GM12891 (cell line): ENCODE measurements at regions not wholly inside any gene's neighbourhood (a gene's known extent, or its start where the extent isn't known, plus 50 kb on each side); places are given as distances from the start of the nearest gene placed in this dataset.

Source experiments
- DNase-seq: peaks from one replicate; pipeline ENCODE4 v3.0.0; 2011; ENCODE audit warnings: low spot score; ENCODE audit not compliant: insufficient read length
- FAIRE-seq: peaks from 2 replicates; lab custom pipeline; 2011; peaks lifted over from hg19 to GRCh38; lab: Jason Lieb, UNC
- PAX5 ChIP-seq: IDR thresholded peaks from 2 replicates; pipeline ENCODE4 v1.6.1; 2011; ENCODE audit warnings: low read length, moderate library complexity, mild to moderate bottlenecking; ENCODE audit not compliant: insufficient read depth, severe bottlenecking
- POLR2A ChIP-seq: IDR thresholded peaks from 2 replicates; pipeline ENCODE4 v1.6.1; 2011; ENCODE audit warnings: low read depth, low read length, control low read depth
- POLR2AphosphoS5 ChIP-seq: IDR thresholded peaks from 2 replicates; pipeline ENCODE4 v1.6.1; 2011; ENCODE audit warnings: low read depth, low read length, control low read depth
- POU2F2 ChIP-seq: IDR thresholded peaks from 2 replicates; pipeline ENCODE4 v1.6.1; 2011; ENCODE audit warnings: low read depth, mild to moderate bottlenecking, control low read depth, low read length, moderate library complexity
- SPI1 ChIP-seq: IDR thresholded peaks from 2 replicates; pipeline ENCODE4 v1.6.1; 2011; ENCODE audit warnings: low read depth, low read length, control low read depth
- TAF1 ChIP-seq: IDR thresholded peaks from 2 replicates; pipeline ENCODE4 v1.6.1; 2011; ENCODE audit warnings: low read depth, low read length, control low read depth

DNA sequence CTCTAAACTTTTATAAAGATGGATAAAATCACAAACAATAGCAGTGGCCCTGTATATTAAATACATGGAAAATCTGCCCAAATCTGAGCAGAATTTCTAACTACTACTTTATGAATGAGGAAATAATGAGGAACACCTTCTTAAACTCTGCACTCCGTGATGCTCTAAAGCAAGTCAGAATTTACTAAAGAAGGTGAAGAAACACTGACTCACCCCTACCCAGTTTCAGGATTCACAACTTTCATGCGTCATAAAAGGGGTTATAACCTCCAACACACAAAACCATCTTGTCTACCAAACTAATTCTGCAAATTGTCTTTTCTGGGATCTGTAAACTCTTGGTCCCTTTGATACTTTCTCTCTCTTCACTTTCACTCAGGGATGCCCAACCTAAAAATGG is 561.1 kb upstream of the ACO1 start:
- DNase-seq = no peak
- no peak for FAIRE-seq
- no peak for TF ChIP-seq TAF1
- TF ChIP-seq SPI1 = no peak
- no peak for TF ChIP-seq POLR2A
- no peak for TF ChIP-seq POU2F2
- TF ChIP-seq PAX5 = no peak

DNA sequence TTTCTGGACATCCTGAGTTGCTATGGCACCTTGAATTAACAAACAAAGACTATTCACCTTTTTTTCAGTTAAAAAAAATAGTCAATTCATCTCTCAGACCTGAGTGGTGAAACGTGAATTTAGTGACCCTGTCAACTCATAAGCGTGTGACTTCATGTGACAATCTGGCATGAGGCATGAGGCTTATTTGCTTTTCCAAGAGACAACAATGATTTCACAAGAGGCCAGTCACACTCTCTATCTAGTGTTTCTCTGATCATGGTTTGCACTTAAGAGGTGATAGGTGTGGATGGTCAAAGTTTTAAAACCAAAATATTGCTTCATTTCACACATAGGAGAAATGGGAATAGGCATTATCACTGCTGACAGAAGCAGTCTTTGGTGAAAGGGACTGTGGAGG is 559.6 kb upstream of the ACO1 start:
- no peak for FAIRE-seq

DNA sequence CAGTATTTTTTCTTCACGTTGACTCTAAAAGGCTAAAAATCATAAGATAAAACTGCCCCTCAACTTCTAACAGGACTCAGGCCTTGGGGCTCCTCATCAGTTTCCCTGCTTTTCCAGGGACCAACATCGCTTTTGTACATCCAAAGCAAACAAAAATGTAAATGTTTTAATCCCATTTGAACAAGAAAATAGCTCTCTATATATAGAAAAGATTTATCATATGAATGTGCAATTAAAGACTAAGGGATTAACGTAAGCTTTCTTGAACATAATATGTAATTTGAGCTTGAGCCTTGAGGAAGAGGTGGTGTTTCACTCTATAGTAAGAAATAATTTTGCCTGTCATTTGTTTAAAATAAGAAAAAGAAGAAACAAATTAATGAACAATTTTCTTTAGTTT is 547.2 kb upstream of the ACO1 start:
- FAIRE-seq (no peak), DNase-seq (no peak)
- TF ChIP-seq POU2F2 (no peak), TAF1 (no peak), SPI1 (no peak), PAX5 (no peak), POLR2AphosphoS5 (no peak), POLR2A (no peak)

More for the DNA sequence above, 559.6 kb upstream of the ACO1 start:
- TF ChIP-seq SPI1 (no peak), POU2F2 (no peak), POLR2AphosphoS5 (no peak), POLR2A (no peak), PAX5 (no peak), TAF1 (no peak)
- DNase-seq = no peak

DNA sequence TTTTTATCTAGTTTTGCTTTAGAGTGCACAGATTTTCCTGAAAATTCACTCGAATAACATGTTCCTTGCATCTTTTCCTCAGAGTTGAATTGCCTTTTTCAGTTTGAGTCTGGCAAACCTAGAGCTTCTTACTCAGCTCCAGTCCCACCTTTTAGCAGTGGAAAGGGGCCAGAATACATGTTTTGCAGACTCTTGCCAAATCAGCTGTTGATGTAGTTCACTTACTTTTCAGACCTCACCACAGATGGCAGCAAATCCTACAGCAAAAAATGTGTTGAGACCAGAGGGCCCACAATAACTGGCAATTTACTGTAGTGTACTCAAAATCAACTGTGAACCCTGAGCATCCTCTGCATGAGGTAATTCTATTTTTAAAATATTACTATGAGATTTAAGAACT is 545.2 kb upstream of the ACO1 start:
- no peak for DNase-seq
- FAIRE-seq = no peak
- no peak for TF ChIP-seq POLR2A
- no peak for TF ChIP-seq POLR2AphosphoS5
- TF ChIP-seq TAF1 = no peak
- TF ChIP-seq SPI1 = no peak
- TF ChIP-seq PAX5 = no peak
- TF ChIP-seq POU2F2 = no peak

DNA sequence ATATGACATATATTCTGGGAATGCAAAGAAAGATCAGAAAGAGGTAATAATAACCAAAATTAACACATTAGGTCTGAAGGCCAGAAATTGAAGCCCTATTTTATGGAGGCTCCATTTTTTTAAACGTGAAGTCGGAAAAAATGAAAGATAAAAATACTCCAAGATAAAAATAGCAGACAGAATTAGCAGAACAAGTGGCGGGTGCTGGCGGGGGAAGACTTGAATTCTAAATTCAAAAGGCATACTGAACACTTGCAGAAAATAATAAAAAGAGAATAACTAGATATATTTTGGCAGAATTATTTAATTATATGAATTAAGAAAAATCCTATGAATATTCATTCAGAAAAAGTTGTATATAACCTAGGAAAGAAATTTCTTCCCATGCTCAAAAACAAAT is 543.7 kb upstream of the ACO1 start:
- TF ChIP-seq SPI1 (no peak), POU2F2 (no peak), POLR2A (no peak), TAF1 (no peak), PAX5 (no peak), POLR2AphosphoS5 (no peak)
- DNase-seq = no peak
- FAIRE-seq = no peak

DNA sequence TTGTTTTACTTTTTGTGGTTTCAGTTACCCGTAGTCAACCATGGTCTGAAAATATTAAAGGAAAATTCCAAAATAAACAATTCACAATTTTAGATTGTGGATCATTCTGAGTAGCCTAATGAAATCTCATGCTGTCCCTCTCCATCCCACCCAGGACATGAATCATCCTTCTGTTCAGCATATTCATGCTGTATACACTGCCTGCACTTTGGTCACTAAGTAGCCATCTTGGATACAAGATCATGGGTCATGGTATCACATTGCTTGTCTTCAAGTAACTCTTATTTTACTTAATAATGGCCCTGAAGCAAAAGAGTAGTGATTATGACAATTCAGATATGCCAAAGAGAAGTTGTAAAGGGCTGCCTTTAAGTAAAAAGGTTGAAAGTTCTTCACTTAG is 536.5 kb upstream of the ACO1 start:
- no peak for TF ChIP-seq PAX5
- TF ChIP-seq SPI1 = no peak
- DNase-seq (no peak), FAIRE-seq (no peak)

DNA sequence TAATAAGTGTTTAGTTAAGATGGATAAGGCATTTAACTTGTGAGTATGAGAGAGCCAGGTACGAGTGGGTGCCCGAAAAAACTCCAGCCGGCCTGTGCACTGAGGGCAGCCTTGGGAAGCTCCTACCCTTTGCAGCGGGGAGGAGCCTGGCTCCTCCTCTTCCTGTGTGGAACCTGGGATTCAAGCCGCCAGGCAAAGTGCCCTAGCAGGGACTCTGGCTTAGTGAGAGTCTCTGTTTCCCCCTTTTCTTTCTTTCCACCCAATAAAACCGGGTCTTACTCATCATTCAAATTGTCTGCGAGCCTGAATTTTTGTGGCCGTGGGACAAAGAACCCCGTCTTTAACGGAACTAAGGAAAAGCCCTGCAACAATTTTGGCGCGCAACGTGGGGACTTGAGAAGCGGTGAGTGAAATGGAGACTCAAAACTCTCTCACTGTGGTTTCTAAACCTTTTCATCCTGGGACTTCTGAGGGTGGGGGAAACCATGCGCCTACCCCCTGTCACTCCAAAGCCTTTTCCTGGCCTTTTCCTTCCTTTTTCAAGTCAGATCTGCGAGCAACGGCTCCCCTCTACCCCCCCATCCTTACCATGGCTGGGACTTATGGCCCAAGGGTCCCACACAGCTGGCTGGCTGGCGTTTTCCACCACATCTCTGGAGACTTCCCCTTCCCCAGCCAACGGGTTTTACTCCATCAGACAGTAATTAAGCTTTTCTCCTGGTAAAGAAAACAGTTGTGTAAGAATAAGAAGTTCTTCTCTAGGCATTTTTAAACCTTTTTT is 535.7 kb upstream of the ACO1 start:
- no peak for DNase-seq
- TF ChIP-seq POLR2A (no peak), POU2F2 (no peak), PAX5 (no peak), POLR2AphosphoS5 (no peak), TAF1 (no peak), SPI1 (no peak)
- no peak for FAIRE-seq

DNA sequence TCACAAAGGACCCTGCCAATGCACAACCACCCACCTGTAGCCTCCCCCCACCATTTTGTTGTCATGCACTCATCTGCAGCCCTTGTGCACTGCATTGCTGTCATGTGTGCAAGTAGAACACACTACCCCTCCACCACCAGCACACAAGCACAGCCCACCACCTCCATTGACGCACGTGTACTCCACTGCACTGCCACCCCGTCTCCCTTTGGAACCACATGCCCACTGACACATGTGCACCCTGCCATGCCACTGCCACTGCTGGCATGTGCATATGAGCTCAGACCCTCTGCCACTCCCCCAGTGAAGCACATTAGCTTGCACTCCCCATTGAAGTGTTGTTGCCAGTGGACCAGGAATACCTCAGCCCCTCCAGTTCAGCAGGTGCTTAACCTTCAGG is 530.3 kb upstream of the ACO1 start:
- FAIRE-seq = no peak
- no peak for TF ChIP-seq POLR2AphosphoS5
- no peak for TF ChIP-seq POU2F2
- no peak for TF ChIP-seq PAX5
- TF ChIP-seq POLR2A = no peak
- no peak for TF ChIP-seq SPI1
- TF ChIP-seq TAF1 = no peak
- no peak for DNase-seq

DNA sequence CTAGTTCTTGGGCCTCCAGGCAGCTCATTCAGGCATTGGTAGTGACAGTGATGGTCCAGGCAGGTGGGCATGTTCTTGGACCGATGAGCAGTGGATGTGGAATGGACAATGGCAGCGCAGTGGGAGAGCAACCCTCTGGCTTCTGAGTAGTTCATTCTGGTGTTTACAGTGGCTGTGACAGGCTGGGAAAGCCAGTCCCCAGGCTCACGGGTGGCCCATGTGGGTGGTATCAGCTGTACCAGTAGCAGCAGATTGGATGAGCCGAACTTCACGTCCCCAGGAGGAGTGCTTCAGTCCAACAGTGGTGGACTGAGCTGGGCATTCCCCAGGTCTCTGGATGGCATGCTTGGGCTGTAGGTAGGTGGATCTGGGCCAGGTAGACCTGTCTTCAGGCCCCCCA is 515.6 kb upstream of the ACO1 start:
- DNase-seq = no peak
- TF ChIP-seq POU2F2 = no peak
- no peak for TF ChIP-seq POLR2A
- no peak for TF ChIP-seq POLR2AphosphoS5
- no peak for TF ChIP-seq TAF1
- no peak for TF ChIP-seq PAX5
- TF ChIP-seq SPI1 = no peak
- FAIRE-seq = no peak

DNA sequence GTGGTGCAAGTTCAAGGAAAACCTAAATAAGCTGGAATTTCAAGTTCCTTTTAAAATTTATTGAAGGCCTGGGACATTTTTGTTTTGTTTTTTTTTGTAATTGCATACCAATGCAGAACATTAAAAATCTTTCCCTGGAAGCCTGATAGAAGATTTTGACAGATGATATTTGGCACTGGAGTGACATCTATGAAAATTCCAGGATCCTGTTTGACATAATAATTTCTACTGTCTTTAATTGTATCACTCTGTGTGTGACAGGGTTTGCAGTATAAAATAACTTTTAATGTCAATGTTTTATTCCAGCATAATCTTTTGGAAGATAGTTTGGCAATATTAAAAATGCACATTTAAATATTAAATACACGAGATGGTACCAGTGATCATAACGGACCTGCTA is 514.2 kb upstream of the ACO1 start:
- DNase-seq (no peak), FAIRE-seq (no peak)
- TF ChIP-seq TAF1 (no peak), POU2F2 (no peak), POLR2A (no peak)

DNA sequence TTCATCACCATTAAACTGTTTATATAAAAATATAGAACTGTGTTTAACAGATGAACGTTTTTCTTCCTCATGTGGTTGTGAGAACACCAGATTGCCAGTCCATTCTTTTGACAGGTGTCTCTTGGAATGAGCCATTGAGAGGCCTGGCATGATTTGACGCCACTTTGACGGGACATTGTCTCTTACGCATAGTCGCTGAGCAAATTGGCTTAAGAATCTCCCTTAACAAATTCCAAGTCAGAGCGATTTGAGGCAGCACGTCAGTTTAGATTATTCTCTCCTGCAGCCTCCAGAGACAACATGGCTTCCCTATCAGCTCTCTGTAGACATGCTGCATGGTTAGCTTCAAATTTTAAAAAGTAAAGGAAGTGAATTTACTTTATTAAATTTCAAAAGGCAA is 510.7 kb upstream of the ACO1 start:
- no peak for DNase-seq
- no peak for FAIRE-seq

DNA sequence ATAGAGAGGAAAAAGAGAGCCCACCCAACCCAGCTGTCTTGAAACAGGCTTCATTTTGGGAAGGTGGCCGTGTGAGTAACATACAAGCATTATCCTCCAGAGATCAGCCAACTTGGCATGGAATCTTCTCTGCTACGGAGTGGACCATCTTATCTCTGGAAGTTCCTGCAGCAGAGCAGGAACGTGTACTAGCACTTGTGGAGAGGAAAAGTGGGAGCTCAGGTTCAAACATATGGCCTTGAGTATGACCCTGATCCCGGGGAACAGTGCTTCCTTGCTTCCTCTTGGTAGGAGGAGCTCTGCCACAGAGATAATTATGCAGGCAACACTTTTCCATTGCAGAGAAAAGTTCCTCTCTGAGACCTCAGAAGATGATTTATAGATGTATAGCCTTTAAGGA is 490.4 kb upstream of the ACO1 start:
- no peak for DNase-seq
- TF ChIP-seq POLR2A (no peak), POU2F2 (no peak), TAF1 (no peak), PAX5 (no peak), SPI1 (no peak), POLR2AphosphoS5 (no peak)
- no peak for FAIRE-seq

More for the DNA sequence above, 510.7 kb upstream of the ACO1 start:
- TF ChIP-seq POU2F2 (no peak), POLR2AphosphoS5 (no peak), PAX5 (no peak), TAF1 (no peak), SPI1 (no peak), POLR2A (no peak)
